ENCODE measurements at regions not wholly inside any gene's neighbourhood (a gene's known extent, or its start where the extent isn't known, plus 50 kb on each side); places are given as distances from the start of the nearest gene placed in this dataset.

DNA sequence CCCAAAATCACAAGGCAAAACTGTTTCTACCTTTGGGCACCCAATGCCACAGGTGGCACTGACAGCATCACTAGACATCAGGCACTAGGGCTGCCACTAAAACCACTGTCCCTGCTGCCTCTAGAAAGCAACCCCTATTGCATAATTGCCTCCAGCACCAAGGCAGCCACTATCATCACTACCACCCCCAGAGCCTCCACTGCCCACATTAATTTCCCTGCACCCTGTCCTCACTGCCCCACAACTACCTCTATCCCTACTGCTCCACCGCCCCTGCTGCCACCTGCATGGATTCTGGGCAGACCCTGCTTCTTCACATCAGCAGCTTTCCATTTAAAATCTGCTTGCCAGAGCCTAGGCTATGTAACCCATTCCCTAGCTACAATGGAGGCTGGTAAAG lies 68.6 kb upstream of the CACHD1 start:
- TF ChIP-seq, protein P1, sequence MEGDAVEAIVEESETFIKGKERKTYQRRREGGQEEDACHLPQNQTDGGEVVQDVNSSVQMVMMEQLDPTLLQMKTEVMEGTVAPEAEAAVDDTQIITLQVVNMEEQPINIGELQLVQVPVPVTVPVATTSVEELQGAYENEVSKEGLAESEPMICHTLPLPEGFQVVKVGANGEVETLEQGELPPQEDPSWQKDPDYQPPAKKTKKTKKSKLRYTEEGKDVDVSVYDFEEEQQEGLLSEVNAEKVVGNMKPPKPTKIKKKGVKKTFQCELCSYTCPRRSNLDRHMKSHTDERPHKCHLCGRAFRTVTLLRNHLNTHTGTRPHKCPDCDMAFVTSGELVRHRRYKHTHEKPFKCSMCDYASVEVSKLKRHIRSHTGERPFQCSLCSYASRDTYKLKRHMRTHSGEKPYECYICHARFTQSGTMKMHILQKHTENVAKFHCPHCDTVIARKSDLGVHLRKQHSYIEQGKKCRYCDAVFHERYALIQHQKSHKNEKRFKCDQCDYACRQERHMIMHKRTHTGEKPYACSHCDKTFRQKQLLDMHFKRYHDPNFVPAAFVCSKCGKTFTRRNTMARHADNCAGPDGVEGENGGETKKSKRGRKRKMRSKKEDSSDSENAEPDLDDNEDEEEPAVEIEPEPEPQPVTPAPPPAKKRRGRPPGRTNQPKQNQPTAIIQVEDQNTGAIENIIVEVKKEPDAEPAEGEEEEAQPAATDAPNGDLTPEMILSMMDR (IDR thresholded peaks at IDR 0.05), result no peak
- TF ChIP-seq POLR2A (IDR thresholded peaks at IDR 0.05), result no peak
